PC-9 (cell line): ENCODE measurements at regions not wholly inside any gene's neighbourhood (a gene's known extent, or its start where the extent isn't known, plus 50 kb on each side); places are given as distances from the start of the nearest gene placed in this dataset.
A peak's percentile ranks its signal among the peaks of the same experiment; 100 is the strongest.

Source experiments
- BruUV-seq: library from RNA; stranded (reverse); fragments of 400-500 nt; replicated peaks from 2 replicates; lab custom pipeline; 2021; lab: Mats Ljungman, UMichigan
- CTCF ChIA-PET: fragments of 300-600 bp; sonication (Branson Sonifier 250); formaldehyde crosslinking; loops from one replicate; lab custom pipeline; 2022; ENCODE audit warnings: antibody characterized with exemption; lab: Charles Lee
- POLR2A ChIA-PET: fragments of 300-600 bp; sonication (Branson Sonifier 250); formaldehyde crosslinking; loops from one replicate; lab custom pipeline; 2022; ENCODE audit warnings: antibody characterized with exemption; ENCODE audit not compliant: unreplicated experiment; lab: Charles Lee
- DNase-seq, 2 experiments: peaks; one replicate each; pipeline versions ENCODE4 v3.0.0 to v3.0.0-alpha.2; 2015 to 2022; ENCODE audit warnings: mixed read lengths in 1 of 2
- H2AFZ ChIP-seq: fragments of 200-600 bp; sonication (generic); 2 replicates; pipeline ENCODE4 v1.8.1; 2017; ENCODE audit warnings: antibody characterized with exemption
- H3F3A ChIP-seq: fragments of 200-600 bp; sonication (generic); 2 replicates; pipeline ENCODE4 v1.8.1; 2017; ENCODE audit warnings: antibody characterized with exemption, mild to moderate bottlenecking, low read depth; ENCODE audit not compliant: insufficient read depth
- H3K27ac ChIP-seq: fragments of 200-600 bp; sonication (generic); 2 replicates; pipeline ENCODE4 v1.6.1; 2016; ENCODE audit warnings: mixed run types
- H3K27me3 ChIP-seq: fragments of 200-600 bp; sonication (generic); 2 replicates; pipeline ENCODE4 v1.6.1; 2016; ENCODE audit warnings: low read depth, mixed run types; ENCODE audit not compliant: insufficient read depth
- H3K36me3 ChIP-seq: fragments of 200-600 bp; sonication (generic); 2 replicates; pipeline ENCODE4 v1.6.1; 2016; ENCODE audit warnings: low read depth, mixed run types
- H3K4me1 ChIP-seq: fragments of 200-600 bp; sonication (generic); replicated peaks from 2 replicates; pipeline ENCODE4 v1.6.1; 2016; ENCODE audit warnings: mixed run types; ENCODE audit not compliant: insufficient read depth
- H3K4me2 ChIP-seq: fragments of 200-600 bp; sonication (generic); 2 replicates; pipeline ENCODE4 v1.6.1; 2017; ENCODE audit warnings: mixed run types
- H3K4me3 ChIP-seq: fragments of 200-600 bp; sonication (generic); 2 replicates; pipeline ENCODE4 v1.6.1; 2016; ENCODE audit warnings: mixed run types
- H3K79me2 ChIP-seq: fragments of 200-600 bp; sonication (generic); 2 replicates; pipeline ENCODE4 v1.6.1; 2017; ENCODE audit warnings: low read depth, mixed run types
- H3K9me2 ChIP-seq: fragments of 200-600 bp; sonication (generic); 2 replicates; pipeline ENCODE4 v1.8.1; 2017; ENCODE audit warnings: mild to moderate bottlenecking; ENCODE audit not compliant: insufficient read depth
- H3K9me3 ChIP-seq: fragments of 200-600 bp; sonication (generic); 2 replicates; pipeline ENCODE4 v1.8.1; 2016; ENCODE audit warnings: low read depth; ENCODE audit not compliant: insufficient read depth
- H4K20me1 ChIP-seq: fragments of 200-600 bp; sonication (generic); 2 replicates; pipeline ENCODE4 v1.8.1; 2017; ENCODE audit not compliant: insufficient read depth
- CTCF ChIP-seq: fragments of 200-600 bp; sonication (generic); conservative IDR thresholded peaks from 2 replicates; pipeline ENCODE4 v1.6.1; 2017; ENCODE audit warnings: mixed run types, antibody characterized with exemption, mild to moderate bottlenecking, moderate library complexity
- EZH2 ChIP-seq: fragments of 200-600 bp; sonication (generic); IDR thresholded peaks from 2 replicates; pipeline ENCODE4 v1.8.0; 2017; ENCODE audit warnings: antibody characterized with exemption, low read depth
- intact Hi-C: fragments of 100-400 bp; cut with micrococcal nuclease; formaldehyde crosslinking; loops from one replicate; pipeline ENCODE4 v1.10.0; 2022; ENCODE audit not compliant: unreplicated experiment

GRCh38 chr3:82493858-82494257, 732.4 kb upstream of the GBE1 start:
- Histone ChIP-seq H3K27me3 (no peaks in the 10 kb centered on the region), H3K4me2 (no peak overlapping the region), H3K4me3 (no peak overlapping the region), H3K9me3 (no peaks in the 10 kb centered on the region), H3K79me2 (no peaks in the 10 kb centered on the region), H3K27ac (no peak overlapping the region), H3K4me1 (no peaks in the 10 kb centered on the region), H2AFZ (no peak overlapping the region), H3F3A (no peaks in the 10 kb centered on the region), H3K36me3 (no peaks in the 10 kb centered on the region), H3K9me2 (no peaks in the 10 kb centered on the region), H4K20me1 (no peaks in the 10 kb centered on the region)
- no TSS peak for BruUV-seq
- TF ChIP-seq EZH2 = no peak
- TF ChIP-seq CTCF = no peak
- ChIA-PET POLR2A (no interaction called here), CTCF (no interaction called here)
- no peak for DNase-seq
- intact Hi-C loops = no loop called here

- Histone ChIP-seq H4K20me1 (no peaks in the 10 kb centered on the region), H3K27ac (no peak overlapping the region), H3F3A (no peaks in the 10 kb centered on the region; the same call in 1 of the 2 replicates), H2AFZ (no peak overlapping the region), H3K9me3 (0 out of 2 replicates have a peak, but pooled peaks cover 7% of the 10 kb centered on the region), H3K4me3 (no peak overlapping the region), H3K4me1 (peaks cover 5% of the 10 kb centered on the region; the same call in 1 of the 2 replicates), H3K4me2 (no peak overlapping the region), H3K27me3 (no peaks in the 10 kb centered on the region), H3K9me2 (no peaks in the 10 kb centered on the region; the same call in 1 of the 2 replicates), H3K36me3 (no peaks in the 10 kb centered on the region), H3K79me2 (no peaks in the 10 kb centered on the region)
- intact Hi-C loops = no loop called here
- BruUV-seq = no TSS peak
- ChIA-PET POLR2A (no interaction called here), CTCF (no interaction called here)
- no peak for DNase-seq
- no peak for TF ChIP-seq EZH2
- no peak for TF ChIP-seq CTCF
Measured at GRCh38 chr3:82475306-82475705, 713.9 kb upstream of the GBE1 start.

GRCh38 chr3:82474711-82475110, 713.3 kb upstream of the GBE1 start:
- no peaks in the 10 kb centered on the region; the same call in 1 of the 2 replicates for H3K9me2 ChIP-seq
- no peaks in the 10 kb centered on the region for H3K36me3 ChIP-seq
- H3K27ac ChIP-seq = no peak overlapping the region
- H3K79me2 ChIP-seq = no peaks in the 10 kb centered on the region
- TF ChIP-seq CTCF (no peak), EZH2 (no peak)
- no peak overlapping the region for H3K4me2 ChIP-seq
- POLR2A ChIA-PET = no interaction called here
- BruUV-seq = no TSS peak
- no peak overlapping the region for H2AFZ ChIP-seq
- no peaks in the 10 kb centered on the region; the same call in 1 of the 2 replicates for H3F3A ChIP-seq
- H4K20me1 ChIP-seq = no peaks in the 10 kb centered on the region
- intact Hi-C loops = no loop called here
- H3K4me1 ChIP-seq = peaks cover 5% of the 10 kb centered on the region; the same call in 1 of the 2 replicates
- H3K9me3 ChIP-seq = 0 out of 2 replicates have a peak, but pooled peaks cover 7% of the 10 kb centered on the region
- DNase-seq = peak; percentile 7 to 43
- CTCF ChIA-PET = no interaction called here
- H3K4me3 ChIP-seq = no peak overlapping the region
- no peaks in the 10 kb centered on the region for H3K27me3 ChIP-seq
